ENCODE measurements at regions not wholly inside any gene's neighbourhood (a gene's known extent, or its start where the extent isn't known, plus 50 kb on each side); places are given as distances from the start of the nearest gene placed in this dataset.

- no peak for TF ChIP-seq POLR2AphosphoS5 (IDR thresholded peaks at IDR 0.05; ENCODE audit: low read depth, low read length)
These were observed 328.2 kb upstream of the CNTNAP5 start for GRCh38 chr2:123696799-123697410.

GRCh38 chr2:123715467-123715982 lies 309.6 kb upstream of the CNTNAP5 start:
- TF ChIP-seq POLR2AphosphoS5 (IDR thresholded peaks at IDR 0.05; ENCODE audit: low read depth, low read length) (no peak), REST (IDR thresholded peaks at IDR 0.05; ENCODE audit: insufficient read depth in 1 of 2, low read depth in 2 of 2, low read length in 2 of 2) (no peak), SIN3A (IDR thresholded peaks at IDR 0.05; ENCODE audit: borderline replicate concordance, insufficient read depth, low read length) (no peak), FOXP2 (optimal IDR thresholded peaks at IDR 0.05; ENCODE audit: borderline replicate concordance, extremely low read depth, extremely low read length, insufficient read depth) (no peak), TAF1 (IDR thresholded peaks at IDR 0.05; ENCODE audit: borderline replicate concordance, insufficient read depth, low read length) (no peak)

GRCh38 chr2:123717636-123718334 lies 307.3 kb upstream of the CNTNAP5 start:
- no peak for TF ChIP-seq TAF1 (IDR thresholded peaks at IDR 0.05; ENCODE audit: borderline replicate concordance, insufficient read depth, low read length)
- no peak for TF ChIP-seq SIN3A (IDR thresholded peaks at IDR 0.05; ENCODE audit: borderline replicate concordance, insufficient read depth, low read length)
- TF ChIP-seq FOXP2 (optimal IDR thresholded peaks at IDR 0.05; ENCODE audit: borderline replicate concordance, extremely low read depth, extremely low read length, insufficient read depth), result no peak
- TF ChIP-seq POLR2AphosphoS5 (IDR thresholded peaks at IDR 0.05; ENCODE audit: low read depth, low read length), result no peak
- no peak for TF ChIP-seq REST (IDR thresholded peaks at IDR 0.05; ENCODE audit: insufficient read depth in 1 of 2, low read depth in 2 of 2, low read length in 2 of 2)

- no peak for TF ChIP-seq SIN3A (IDR thresholded peaks at IDR 0.05; ENCODE audit: borderline replicate concordance, insufficient read depth, low read length)
- no peak for TF ChIP-seq TAF1 (IDR thresholded peaks at IDR 0.05; ENCODE audit: borderline replicate concordance, insufficient read depth, low read length)
- no peak for TF ChIP-seq REST (IDR thresholded peaks at IDR 0.05; ENCODE audit: insufficient read depth in 1 of 2, low read depth in 2 of 2, low read length in 2 of 2)
- no peak for TF ChIP-seq FOXP2 (optimal IDR thresholded peaks at IDR 0.05; ENCODE audit: borderline replicate concordance, extremely low read depth, extremely low read length, insufficient read depth)
- TF ChIP-seq POLR2AphosphoS5 (IDR thresholded peaks at IDR 0.05; ENCODE audit: low read depth, low read length), result no peak
These were observed 304.3 kb upstream of the CNTNAP5 start for GRCh38 chr2:123720760-123721159.

- no peak for TF ChIP-seq REST (IDR thresholded peaks at IDR 0.05; ENCODE audit: insufficient read depth in 1 of 2, low read depth in 2 of 2, low read length in 2 of 2)
- no peak for TF ChIP-seq POLR2AphosphoS5 (IDR thresholded peaks at IDR 0.05; ENCODE audit: low read depth, low read length)
- TF ChIP-seq SIN3A (IDR thresholded peaks at IDR 0.05; ENCODE audit: borderline replicate concordance, insufficient read depth, low read length), result no peak
- no peak for TF ChIP-seq TAF1 (IDR thresholded peaks at IDR 0.05; ENCODE audit: borderline replicate concordance, insufficient read depth, low read length)
- TF ChIP-seq FOXP2 (optimal IDR thresholded peaks at IDR 0.05; ENCODE audit: borderline replicate concordance, extremely low read depth, extremely low read length, insufficient read depth), result no peak
These were observed 301.4 kb upstream of the CNTNAP5 start for GRCh38 chr2:123723706-123724105.
